SK-N-SH (cell line): ENCODE measurements at regions not wholly inside any gene's neighbourhood (a gene's known extent, or its start where the extent isn't known, plus 50 kb on each side); places are given as distances from the start of the nearest gene placed in this dataset.

Experiments used
- CTCF ChIA-PET: fragments of 300-600, 350-600 bp; formaldehyde crosslinking; extraction: SDS; loops from one replicate; lab custom pipeline; 2021; lab: Yijun Ruan, JAX
- POLR2A ChIA-PET: fragments of 350-600 bp; sonication (Branson Sonifier 250); formaldehyde crosslinking; extraction: SDS; loops from one replicate; lab custom pipeline; 2020; ENCODE audit warnings: antibody characterized with exemption, inconsistent platforms; lab: Yijun Ruan, JAX
- DNase-seq: peaks from one replicate; pipeline ENCODE4 v3.0.0; 2012
- H2AFZ ChIP-seq: fragments of 200-600 bp; sonication (generic); 2 replicates; pipeline ENCODE4 v1.8.1; 2016; ENCODE audit warnings: antibody characterized with exemption, mild to moderate bottlenecking, low read depth
- H3F3A ChIP-seq: fragments of 200-600 bp; sonication (generic); replicated peaks from 2 replicates; pipeline ENCODE3; 2016; ENCODE audit warnings: antibody characterized with exemption, mild to moderate bottlenecking; ENCODE audit not compliant: insufficient read depth
- H3K27ac ChIP-seq, 2 experiments: fragments of 200-500 bp in 1 of 2; fragments of 200-600 bp in 1 of 2; sonication (Bioruptor generic) in 1 of 2; sonication (generic), shearing (Covaris generic) in 1 of 2; 2 replicates each; pipeline versions ENCODE4 v1.5.1 to v1.6.1; 2014 to 2016; ENCODE audit warnings: low read depth in 2 of 2, inconsistent platforms in 1 of 2, low read length in 1 of 2, mild to moderate bottlenecking in 1 of 2, mixed read lengths in 1 of 2
- H3K27me3 ChIP-seq: fragments of 200-600 bp; sonication (generic), shearing (Covaris generic); 2 replicates; pipeline ENCODE4 v1.6.1; 2016; ENCODE audit warnings: mixed run types; ENCODE audit not compliant: insufficient read depth
- H3K36me3 ChIP-seq, 2 experiments: fragments of 200-500 bp in 1 of 2; fragments of 200-600 bp in 1 of 2; sonication (Bioruptor generic) in 1 of 2; sonication (generic) in 1 of 2; replicated peaks in 1 of 2; 2 replicates each; pipeline versions ENCODE3 to v1.5.1; 2014 to 2016; ENCODE audit warnings: low read length in 1 of 2, mild to moderate bottlenecking in 1 of 2; ENCODE audit not compliant: insufficient read depth in 2 of 2, control insufficient read depth in 1 of 2
- H3K4me1 ChIP-seq, 2 experiments: fragments of 200-500 bp in 1 of 2; fragments of 200-600 bp in 1 of 2; sonication (Bioruptor generic) in 1 of 2; sonication (generic), shearing (Covaris generic) in 1 of 2; 2 replicates each; pipeline versions ENCODE4 v1.5.1 to v1.6.1; 2014 to 2016; ENCODE audit warnings: low read depth in 1 of 2, low read length in 1 of 2, mixed run types in 1 of 2; ENCODE audit not compliant: insufficient read depth in 2 of 2, control insufficient read depth in 1 of 2
- H3K4me2 ChIP-seq: fragments of 200-600 bp; sonication (generic), shearing (Covaris generic); 2 replicates; pipeline ENCODE4 v1.6.1; 2017; ENCODE audit warnings: mixed run types
- H3K4me3 ChIP-seq, 2 experiments: fragments of 200-500 bp in 1 of 2; fragments of 200-600 bp in 1 of 2; sonication (Bioruptor generic) in 1 of 2; sonication (generic), shearing (Covaris generic) in 1 of 2; 2 replicates each; pipeline versions ENCODE4 v1.5.1 to v1.8.1; 2014 to 2016; ENCODE audit warnings: low read depth in 2 of 2, inconsistent platforms in 1 of 2, low read length in 1 of 2, mild to moderate bottlenecking in 1 of 2, mixed read lengths in 1 of 2, moderate library complexity in 1 of 2
- H3K79me2 ChIP-seq: fragments of 200-600 bp; sonication (generic); 2 replicates; pipeline ENCODE4 v1.8.1; 2017; ENCODE audit warnings: mild to moderate bottlenecking; ENCODE audit not compliant: insufficient read depth
- H3K9ac ChIP-seq: fragments of 200-600 bp; sonication (generic); 2 replicates; pipeline ENCODE4 v1.6.1; 2017; ENCODE audit warnings: mixed run types
- H3K9me2 ChIP-seq: fragments of 200-600 bp; sonication (generic); 2 replicates; pipeline ENCODE4 v1.6.1; 2017; ENCODE audit warnings: mixed run types
- H3K9me3 ChIP-seq: fragments of 200-600 bp; sonication (generic); 2 replicates; pipeline ENCODE4 v1.6.1; 2017; ENCODE audit warnings: mixed run types, mild to moderate bottlenecking, moderate library complexity
- H4K20me1 ChIP-seq: fragments of 200-600 bp; sonication (generic); 2 replicates; pipeline ENCODE4 v1.6.1; 2017; ENCODE audit warnings: mild to moderate bottlenecking, mixed run types; ENCODE audit not compliant: insufficient read depth
- CHD2 ChIP-seq: fragments of 150-350 bp; IDR thresholded peaks from 2 replicates; pipeline ENCODE4 v1.6.1; 2018; ENCODE audit warnings: low read length; ENCODE audit not compliant: partially characterized antibody
- ELF1 ChIP-seq: IDR thresholded peaks from 2 replicates; pipeline ENCODE4 v1.4.0; 2012
- EZH2phosphoT487 ChIP-seq: fragments of 200-600 bp; sonication (generic); IDR thresholded peaks from 2 replicates; pipeline ENCODE4 v1.6.1; 2017; ENCODE audit warnings: low read depth, mixed run types, mild to moderate bottlenecking, antibody characterized with exemption, moderate library complexity, borderline replicate concordance
- FOSL2 ChIP-seq: IDR thresholded peaks from 2 replicates; pipeline ENCODE4 v1.4.0; 2012; ENCODE audit warnings: low read depth, mild to moderate bottlenecking, moderate library complexity, borderline replicate concordance
- FOXJ3 ChIP-seq: sonication (generic); formaldehyde crosslinking; IDR thresholded peaks from 2 replicates; pipeline ENCODE4 v1.5.1; 2020; ENCODE audit warnings: mild to moderate bottlenecking, missing genetic modification reagents
- FOXM1 ChIP-seq: IDR thresholded peaks from 2 replicates; pipeline ENCODE4 v1.4.0; 2012; ENCODE audit warnings: low read depth, mild to moderate bottlenecking
- GABPA ChIP-seq: IDR thresholded peaks from 2 replicates; pipeline ENCODE4 v1.4.0; 2012; ENCODE audit warnings: low read depth, mild to moderate bottlenecking
- JUND ChIP-seq: IDR thresholded peaks from 2 replicates; pipeline ENCODE4 v1.4.0; 2012
- MEF2A ChIP-seq: IDR thresholded peaks from 2 replicates; pipeline ENCODE4 v1.4.0; 2012; ENCODE audit warnings: low read depth, borderline replicate concordance
- MXI1 ChIP-seq: IDR thresholded peaks from 2 replicates; pipeline ENCODE4 v1.6.1; 2012; ENCODE audit warnings: mild to moderate bottlenecking, low read depth, low read length, improper control_type of control experiment
- NRF1 ChIP-seq: IDR thresholded peaks from 2 replicates; pipeline ENCODE4 v1.6.1; 2012; ENCODE audit warnings: low read depth, mild to moderate bottlenecking, low read length
- POLR2AphosphoS5 ChIP-seq: IDR thresholded peaks from 2 replicates; pipeline ENCODE4 v1.6.1; 2012; ENCODE audit warnings: low read depth, low read length
- RAD21 ChIP-seq: IDR thresholded peaks from 2 replicates; pipeline ENCODE4 v1.6.1; 2012; ENCODE audit warnings: mild to moderate bottlenecking, low read length
- RCOR1 ChIP-seq: fragments of 150-350 bp; IDR thresholded peaks from 2 replicates; pipeline ENCODE4 v1.6.1; 2017; ENCODE audit warnings: antibody characterized with exemption, low read length
- RXRA ChIP-seq: IDR thresholded peaks from 2 replicates; pipeline ENCODE4 v1.4.0; 2012; ENCODE audit warnings: low read depth, mild to moderate bottlenecking, borderline replicate concordance
- SIN3A ChIP-seq: IDR thresholded peaks from 2 replicates; pipeline ENCODE4 v1.6.1; 2012; ENCODE audit warnings: low read depth, mild to moderate bottlenecking, low read length, moderate library complexity, borderline replicate concordance
- SMC3 ChIP-seq: IDR thresholded peaks from 2 replicates; pipeline ENCODE4 v1.6.1; 2012; ENCODE audit warnings: low read depth, low read length, improper control_type of control experiment
- TCF12 ChIP-seq: IDR thresholded peaks from 2 replicates; pipeline ENCODE4 v1.4.0; 2012
- TEAD4 ChIP-seq: IDR thresholded peaks from 2 replicates; pipeline ENCODE4 v1.4.0; 2012; ENCODE audit warnings: mild to moderate bottlenecking, borderline replicate concordance; ENCODE audit not compliant: insufficient read depth
- WGBS: methylation state at CpG from one replicate; pipeline ENCODE4 v1.1.6; 2017; ENCODE audit warnings: low lambda C conversion rate; 5-methylcytosine and 5-hydroxymethylcytosine counted together
- TF ChIP-seq, protein P1 (sequence below): fragments of 150-350 bp; IDR thresholded peaks from 2 replicates; pipeline ENCODE4 v1.6.1; 2016; ENCODE audit warnings: mild to moderate bottlenecking, low read depth, low read length
- TF ChIP-seq, protein P2 (sequence below): IDR thresholded peaks from 2 replicates; pipeline ENCODE4 v1.6.1; 2012; ENCODE audit warnings: mild to moderate bottlenecking, low read depth, low read length, moderate library complexity
- TF ChIP-seq, protein P3 (sequence below): IDR thresholded peaks from 2 replicates; pipeline ENCODE4 v1.4.0; 2012; ENCODE audit warnings: low read depth
- TF ChIP-seq, protein P4 (sequence below): IDR thresholded peaks from 2 replicates; pipeline ENCODE4 v1.4.0; 2012; ENCODE audit warnings: low read depth, borderline replicate concordance
- TF ChIP-seq, protein P5 (sequence below): IDR thresholded peaks from 2 replicates; pipeline ENCODE4; 2012

DNA sequence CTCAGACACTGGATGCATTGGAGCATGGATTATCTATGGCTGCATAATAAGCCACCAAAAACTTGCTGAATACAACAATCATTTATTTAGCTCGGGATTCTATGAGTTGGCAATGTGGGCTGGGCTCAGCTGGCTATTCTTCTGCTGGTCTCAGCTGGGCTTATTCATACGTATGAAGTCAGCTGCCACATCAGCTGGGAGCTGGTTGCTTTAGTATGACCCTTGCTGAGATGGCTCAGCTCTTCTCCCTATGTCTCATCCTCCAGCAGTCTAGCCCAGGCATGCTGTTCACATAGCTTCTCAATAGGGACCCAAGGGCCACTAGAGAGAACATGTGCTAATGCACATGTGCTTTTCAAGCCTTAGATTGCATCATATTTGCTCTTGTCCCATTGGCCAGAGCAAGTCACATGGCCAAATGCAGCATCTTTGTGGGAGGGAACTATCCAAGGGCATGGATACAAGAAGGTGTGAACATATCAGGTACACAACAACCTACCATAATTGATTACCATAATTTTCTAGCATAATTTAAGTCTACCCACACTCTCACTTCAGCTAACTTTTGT, 444.6 kb downstream of the KIF16B start:
- H3K4me3 ChIP-seq = no peak overlapping the region
- no peaks in the 10 kb centered on the region for H3K36me3 ChIP-seq
- no peaks in the 10 kb centered on the region for H3K79me2 ChIP-seq
- no peaks in the 10 kb centered on the region for H3K9me2 ChIP-seq
- POLR2A ChIA-PET = no interaction called here
- H3K4me2 ChIP-seq = no peak overlapping the region
- no peaks in the 10 kb centered on the region for H3F3A ChIP-seq
- H3K27me3 ChIP-seq = no peaks in the 10 kb centered on the region
- TF ChIP-seq, protein P1, sequence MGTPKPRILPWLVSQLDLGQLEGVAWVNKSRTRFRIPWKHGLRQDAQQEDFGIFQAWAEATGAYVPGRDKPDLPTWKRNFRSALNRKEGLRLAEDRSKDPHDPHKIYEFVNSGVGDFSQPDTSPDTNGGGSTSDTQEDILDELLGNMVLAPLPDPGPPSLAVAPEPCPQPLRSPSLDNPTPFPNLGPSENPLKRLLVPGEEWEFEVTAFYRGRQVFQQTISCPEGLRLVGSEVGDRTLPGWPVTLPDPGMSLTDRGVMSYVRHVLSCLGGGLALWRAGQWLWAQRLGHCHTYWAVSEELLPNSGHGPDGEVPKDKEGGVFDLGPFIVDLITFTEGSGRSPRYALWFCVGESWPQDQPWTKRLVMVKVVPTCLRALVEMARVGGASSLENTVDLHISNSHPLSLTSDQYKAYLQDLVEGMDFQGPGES = no peak
- TF ChIP-seq JUND = no peak
- no peak for TF ChIP-seq MXI1
- TF ChIP-seq TCF12 = no peak
- no peak for TF ChIP-seq FOSL2
- no peak for TF ChIP-seq FOXJ3
- TF ChIP-seq RXRA = no peak
- TF ChIP-seq POLR2AphosphoS5 = no peak
- TF ChIP-seq EZH2phosphoT487 = no peak
- TF ChIP-seq ELF1 = no peak
- TF ChIP-seq CHD2 = no peak
- no peak for TF ChIP-seq MEF2A
- CTCF ChIA-PET = interaction anchor here (1.3 kb wide), 1 partner anchor 347 kb away, joined by 4 read pairs; no protein-coding TSS in a partner anchor
- H3K4me1 ChIP-seq = no peaks in the 10 kb centered on the region
- no peak overlapping the region for H3K9ac ChIP-seq
- H3K9me3 ChIP-seq = no peaks in the 10 kb centered on the region
- WGBS = 12% methylated on average over 2 of the region's 2 CpGs
- H3K27ac ChIP-seq = no peak overlapping the region
- H2AFZ ChIP-seq = no peak overlapping the region
- H4K20me1 ChIP-seq = no peaks in the 10 kb centered on the region
- DNase-seq = no peak

DNA sequence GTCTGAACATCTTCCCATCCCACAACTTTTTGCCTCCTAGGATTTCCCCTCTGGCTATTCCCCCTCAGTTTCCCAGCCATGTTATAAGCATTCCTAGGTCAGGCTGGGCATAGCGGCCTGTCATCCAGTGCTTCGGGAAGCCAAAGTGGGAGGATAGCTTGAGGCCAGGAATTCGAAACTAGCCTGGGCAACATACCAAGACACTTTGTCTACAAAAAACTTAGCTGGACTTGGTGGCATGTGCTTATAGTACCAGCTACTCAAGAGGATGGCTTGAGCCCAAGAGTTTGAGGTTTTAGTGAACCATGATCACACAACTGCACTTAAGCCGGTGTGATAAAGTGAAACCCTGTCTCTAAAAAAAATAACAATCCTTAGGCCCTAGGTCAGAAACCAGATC, 447.4 kb downstream of the KIF16B start:
- Histone ChIP-seq H3K4me2 (no peak overlapping the region), H3F3A (no peaks in the 10 kb centered on the region), H3K9me3 (no peaks in the 10 kb centered on the region), H2AFZ (no peak overlapping the region), H3K36me3 (no peaks in the 10 kb centered on the region), H3K27ac (no peak overlapping the region), H3K27me3 (no peaks in the 10 kb centered on the region), H3K79me2 (no peaks in the 10 kb centered on the region), H3K4me1 (no peaks in the 10 kb centered on the region), H3K4me3 (no peak overlapping the region), H4K20me1 (no peaks in the 10 kb centered on the region), H3K9ac (no peak overlapping the region), H3K9me2 (no peaks in the 10 kb centered on the region)
- WGBS = 56% methylated on average over 4 of the region's 4 CpGs
- CTCF ChIA-PET = interaction anchor here (1.2 kb wide), 1 partner anchor 26 kb away, joined by 4 read pairs; no protein-coding TSS in a partner anchor
- no peak for DNase-seq
- POLR2A ChIA-PET = no interaction called here
- TF ChIP-seq TEAD4 (no peak), RAD21 (no peak), FOXM1 (no peak), JUND (no peak), RCOR1 (no peak), GABPA (no peak), MEF2A (no peak), NRF1 (no peak), SMC3 (no peak), FOXJ3 (no peak), SIN3A (no peak), TCF12 (no peak), EZH2phosphoT487 (no peak)
- TF ChIP-seq, protein P2, sequence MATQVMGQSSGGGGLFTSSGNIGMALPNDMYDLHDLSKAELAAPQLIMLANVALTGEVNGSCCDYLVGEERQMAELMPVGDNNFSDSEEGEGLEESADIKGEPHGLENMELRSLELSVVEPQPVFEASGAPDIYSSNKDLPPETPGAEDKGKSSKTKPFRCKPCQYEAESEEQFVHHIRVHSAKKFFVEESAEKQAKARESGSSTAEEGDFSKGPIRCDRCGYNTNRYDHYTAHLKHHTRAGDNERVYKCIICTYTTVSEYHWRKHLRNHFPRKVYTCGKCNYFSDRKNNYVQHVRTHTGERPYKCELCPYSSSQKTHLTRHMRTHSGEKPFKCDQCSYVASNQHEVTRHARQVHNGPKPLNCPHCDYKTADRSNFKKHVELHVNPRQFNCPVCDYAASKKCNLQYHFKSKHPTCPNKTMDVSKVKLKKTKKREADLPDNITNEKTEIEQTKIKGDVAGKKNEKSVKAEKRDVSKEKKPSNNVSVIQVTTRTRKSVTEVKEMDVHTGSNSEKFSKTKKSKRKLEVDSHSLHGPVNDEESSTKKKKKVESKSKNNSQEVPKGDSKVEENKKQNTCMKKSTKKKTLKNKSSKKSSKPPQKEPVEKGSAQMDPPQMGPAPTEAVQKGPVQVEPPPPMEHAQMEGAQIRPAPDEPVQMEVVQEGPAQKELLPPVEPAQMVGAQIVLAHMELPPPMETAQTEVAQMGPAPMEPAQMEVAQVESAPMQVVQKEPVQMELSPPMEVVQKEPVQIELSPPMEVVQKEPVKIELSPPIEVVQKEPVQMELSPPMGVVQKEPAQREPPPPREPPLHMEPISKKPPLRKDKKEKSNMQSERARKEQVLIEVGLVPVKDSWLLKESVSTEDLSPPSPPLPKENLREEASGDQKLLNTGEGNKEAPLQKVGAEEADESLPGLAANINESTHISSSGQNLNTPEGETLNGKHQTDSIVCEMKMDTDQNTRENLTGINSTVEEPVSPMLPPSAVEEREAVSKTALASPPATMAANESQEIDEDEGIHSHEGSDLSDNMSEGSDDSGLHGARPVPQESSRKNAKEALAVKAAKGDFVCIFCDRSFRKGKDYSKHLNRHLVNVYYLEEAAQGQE = no peak
- TF ChIP-seq, protein P3, sequence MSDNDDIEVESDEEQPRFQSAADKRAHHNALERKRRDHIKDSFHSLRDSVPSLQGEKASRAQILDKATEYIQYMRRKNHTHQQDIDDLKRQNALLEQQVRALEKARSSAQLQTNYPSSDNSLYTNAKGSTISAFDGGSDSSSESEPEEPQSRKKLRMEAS = no peak
- TF ChIP-seq, protein P4, sequence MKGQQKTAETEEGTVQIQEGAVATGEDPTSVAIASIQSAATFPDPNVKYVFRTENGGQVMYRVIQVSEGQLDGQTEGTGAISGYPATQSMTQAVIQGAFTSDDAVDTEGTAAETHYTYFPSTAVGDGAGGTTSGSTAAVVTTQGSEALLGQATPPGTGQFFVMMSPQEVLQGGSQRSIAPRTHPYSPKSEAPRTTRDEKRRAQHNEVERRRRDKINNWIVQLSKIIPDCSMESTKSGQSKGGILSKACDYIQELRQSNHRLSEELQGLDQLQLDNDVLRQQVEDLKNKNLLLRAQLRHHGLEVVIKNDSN = no peak
- TF ChIP-seq, protein P5, sequence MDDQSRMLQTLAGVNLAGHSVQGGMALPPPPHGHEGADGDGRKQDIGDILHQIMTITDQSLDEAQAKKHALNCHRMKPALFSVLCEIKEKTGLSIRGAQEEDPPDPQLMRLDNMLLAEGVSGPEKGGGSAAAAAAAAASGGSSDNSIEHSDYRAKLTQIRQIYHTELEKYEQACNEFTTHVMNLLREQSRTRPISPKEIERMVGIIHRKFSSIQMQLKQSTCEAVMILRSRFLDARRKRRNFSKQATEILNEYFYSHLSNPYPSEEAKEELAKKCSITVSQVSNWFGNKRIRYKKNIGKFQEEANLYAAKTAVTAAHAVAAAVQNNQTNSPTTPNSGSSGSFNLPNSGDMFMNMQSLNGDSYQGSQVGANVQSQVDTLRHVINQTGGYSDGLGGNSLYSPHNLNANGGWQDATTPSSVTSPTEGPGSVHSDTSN = no peak
